Astrocyte of the cerebellum (primary cell): ENCODE measurements at regions not wholly inside any gene's neighbourhood (a gene's known extent, or its start where the extent isn't known, plus 50 kb on each side); places are given as distances from the start of the nearest gene placed in this dataset.

Experiments
- DNase-seq: peaks from one replicate; pipeline ENCODE4 v3.0.0-alpha.2; 2011; ENCODE audit warnings: low read depth
- H3K4me3 ChIP-seq: 2 replicates; pipeline ENCODE4 v1.5.1; 2011; ENCODE audit warnings: mild to moderate bottlenecking, low read depth, low read length, moderate library complexity
- in situ Hi-C: cut with HindIII; loops from 2 replicates; pipeline ENCODE4 v1.10.0; 2017; ENCODE audit warnings: low sequenced_read_pairs
- TF ChIP-seq, protein P1 (sequence below): IDR thresholded peaks from 2 replicates; pipeline ENCODE4 v1.5.1; 2012; ENCODE audit warnings: low read length, low read depth, moderate library complexity, mild to moderate bottlenecking; ENCODE audit errors: missing control alignments

DNA sequence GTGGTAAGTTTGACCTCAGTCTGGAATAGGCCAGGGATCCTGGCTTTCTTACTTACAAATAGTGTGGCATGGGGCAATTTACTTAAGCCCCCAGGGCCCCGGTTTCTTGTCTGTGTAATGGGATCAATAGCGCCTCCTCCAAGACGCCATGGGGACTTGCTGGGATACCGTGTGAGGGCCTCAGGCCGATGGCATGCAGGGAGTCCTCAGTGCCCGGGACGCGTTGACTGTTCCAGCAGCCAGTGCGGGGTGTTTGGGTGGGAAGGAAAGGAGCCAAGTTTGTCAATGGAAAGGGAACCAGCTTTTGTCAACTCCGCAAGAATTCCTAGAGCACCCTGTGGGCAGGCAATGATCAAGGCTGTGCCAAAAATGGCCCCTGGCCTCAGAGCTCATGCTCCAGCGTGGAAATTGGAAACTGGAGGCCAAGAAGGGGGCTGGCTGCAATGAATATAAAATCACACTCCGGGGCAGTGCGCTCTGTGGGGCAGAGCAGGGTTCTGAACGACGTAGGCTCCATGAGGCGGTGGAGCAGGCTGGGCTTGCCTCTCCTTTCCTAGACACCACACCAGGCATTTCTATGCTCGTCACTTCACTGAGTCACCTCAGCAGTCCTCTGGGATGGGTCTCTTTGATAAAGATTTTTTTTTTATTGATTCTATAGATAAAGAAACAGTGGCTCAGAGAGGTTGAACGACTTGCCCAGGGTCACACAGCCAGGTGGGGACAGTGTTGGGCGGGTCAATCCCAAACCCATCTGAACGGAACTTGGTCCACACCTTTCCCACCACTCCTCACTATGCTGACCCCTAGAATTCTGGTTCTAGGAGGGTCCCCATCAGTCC, 56.7 kb upstream of the ASAP2 start:
- in situ Hi-C loops = no loop called here
- TF ChIP-seq, protein P1, sequence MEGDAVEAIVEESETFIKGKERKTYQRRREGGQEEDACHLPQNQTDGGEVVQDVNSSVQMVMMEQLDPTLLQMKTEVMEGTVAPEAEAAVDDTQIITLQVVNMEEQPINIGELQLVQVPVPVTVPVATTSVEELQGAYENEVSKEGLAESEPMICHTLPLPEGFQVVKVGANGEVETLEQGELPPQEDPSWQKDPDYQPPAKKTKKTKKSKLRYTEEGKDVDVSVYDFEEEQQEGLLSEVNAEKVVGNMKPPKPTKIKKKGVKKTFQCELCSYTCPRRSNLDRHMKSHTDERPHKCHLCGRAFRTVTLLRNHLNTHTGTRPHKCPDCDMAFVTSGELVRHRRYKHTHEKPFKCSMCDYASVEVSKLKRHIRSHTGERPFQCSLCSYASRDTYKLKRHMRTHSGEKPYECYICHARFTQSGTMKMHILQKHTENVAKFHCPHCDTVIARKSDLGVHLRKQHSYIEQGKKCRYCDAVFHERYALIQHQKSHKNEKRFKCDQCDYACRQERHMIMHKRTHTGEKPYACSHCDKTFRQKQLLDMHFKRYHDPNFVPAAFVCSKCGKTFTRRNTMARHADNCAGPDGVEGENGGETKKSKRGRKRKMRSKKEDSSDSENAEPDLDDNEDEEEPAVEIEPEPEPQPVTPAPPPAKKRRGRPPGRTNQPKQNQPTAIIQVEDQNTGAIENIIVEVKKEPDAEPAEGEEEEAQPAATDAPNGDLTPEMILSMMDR = no peak

DNA sequence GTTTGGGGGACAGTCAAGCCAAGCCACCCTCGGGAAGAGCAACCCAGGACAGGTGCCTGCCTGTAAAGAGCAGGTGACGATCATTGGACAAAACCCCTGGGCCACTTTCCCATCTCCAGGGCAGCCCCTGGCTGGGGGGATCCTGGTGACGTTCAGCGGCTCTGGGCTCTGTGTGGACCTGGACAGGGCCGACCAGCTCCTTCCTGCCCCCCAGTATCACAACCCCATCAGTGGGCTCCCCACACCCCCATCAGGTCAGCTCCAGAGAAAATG, 57.3 kb upstream of the ASAP2 start:
- no peak for DNase-seq
- H3K4me3 ChIP-seq = no peak overlapping the region
- in situ Hi-C loops = no loop called here
- TF ChIP-seq, protein P1 = no peak

More for the DNA sequence above, 56.7 kb upstream of the ASAP2 start:
- no peak overlapping the region for H3K4me3 ChIP-seq
- no peak for DNase-seq

DNA sequence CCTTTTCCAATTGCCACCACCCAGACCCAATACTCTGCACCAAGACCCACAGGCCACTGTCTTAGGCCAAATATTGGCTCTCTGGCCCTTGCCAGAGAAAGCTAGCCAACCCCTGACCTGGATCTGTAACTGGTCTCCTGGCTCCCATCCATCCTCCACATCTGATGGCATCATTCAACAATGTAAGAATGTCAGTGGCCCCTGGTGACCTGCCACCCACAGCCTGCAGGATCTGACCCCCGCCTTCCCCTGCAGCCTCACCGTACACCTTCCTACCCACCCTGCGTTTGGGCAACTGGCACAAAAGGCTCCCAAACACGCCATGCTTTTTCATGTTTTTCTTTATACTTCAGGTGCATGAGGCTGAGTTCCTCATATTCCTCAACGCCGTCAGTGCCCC, 60.0 kb upstream of the ASAP2 start:
- in situ Hi-C loops = no loop called here
- TF ChIP-seq, protein P1 = no peak

DNA sequence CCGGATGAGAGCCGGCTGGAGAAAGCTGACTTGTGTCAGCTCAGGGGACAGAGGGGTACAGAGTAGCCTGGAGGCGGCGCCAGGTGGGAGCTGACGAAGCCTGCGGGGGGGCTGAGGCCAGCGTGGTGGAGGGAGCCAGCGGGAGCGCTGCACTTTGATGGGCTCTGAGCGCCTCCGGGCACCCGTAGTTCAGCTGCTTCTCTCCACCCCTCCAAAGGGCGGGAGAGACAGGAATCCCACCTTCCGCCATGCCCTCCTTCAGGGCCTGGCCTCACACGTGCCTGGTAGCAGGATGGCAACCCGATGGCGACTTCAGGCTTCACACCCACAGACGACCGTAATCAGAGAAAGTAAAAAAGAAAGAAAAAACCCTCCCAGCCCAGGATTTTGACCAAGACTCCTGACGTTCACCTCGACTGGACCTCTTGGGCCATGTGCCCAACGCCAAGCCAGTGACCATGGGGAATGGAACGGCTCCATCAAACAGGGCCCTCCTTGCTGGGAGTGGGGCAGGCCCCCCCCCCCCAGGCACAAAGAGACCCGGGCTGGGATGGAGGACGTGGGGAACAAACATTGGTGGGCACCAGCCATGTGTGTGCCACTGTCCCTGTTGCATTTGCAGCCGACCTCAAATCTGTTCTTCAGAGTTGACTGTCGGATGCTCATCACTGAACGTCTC, 60.7 kb upstream of the ASAP2 start:
- DNase-seq = no peak
- in situ Hi-C loops = no loop called here
- TF ChIP-seq, protein P1 = no peak
- no peak overlapping the region for H3K4me3 ChIP-seq

More for the DNA sequence above, 60.0 kb upstream of the ASAP2 start:
- no peak overlapping the region for H3K4me3 ChIP-seq
- DNase-seq = no peak

- H3K4me3 ChIP-seq = no peak overlapping the region
- no peak for DNase-seq
- TF ChIP-seq, protein P1 = no peak
- in situ Hi-C loops = no loop called here
These were observed 61.4 kb upstream of the ASAP2 start for GRCh38 chr2:9145109-9145751.

DNA sequence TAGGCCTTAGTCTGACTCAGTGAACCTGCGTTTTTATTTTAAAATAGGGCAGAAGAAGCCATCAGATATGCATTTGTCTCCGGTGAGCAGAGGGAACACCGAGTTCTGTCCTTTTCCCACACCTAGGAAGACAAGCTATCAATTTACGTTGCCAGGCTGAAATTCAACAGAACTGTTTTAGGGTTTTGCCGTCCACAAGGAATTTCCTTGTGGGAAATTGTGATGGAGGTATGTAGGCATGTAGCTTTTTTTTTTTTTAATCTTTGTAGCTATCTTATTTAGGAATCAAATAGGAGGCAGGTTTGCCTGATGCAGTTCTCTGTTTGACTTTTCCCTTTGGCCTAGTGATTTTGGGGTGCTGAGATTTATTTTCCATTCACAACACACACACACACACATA, 62.0 kb upstream of the ASAP2 start:
- TF ChIP-seq, protein P1 = no peak
- no peak overlapping the region for H3K4me3 ChIP-seq
- no peak for DNase-seq
- in situ Hi-C loops = loop anchor here (5.0 kb wide), 1 partner anchor 63 kb away; the partner anchor contains the start of gene ASAP2
